Colonic mucosa (tissue), 4 donors: ENCODE measurements at regions not wholly inside any gene's neighbourhood (a gene's known extent, or its start where the extent isn't known, plus 50 kb on each side); places are given as distances from the start of the nearest gene placed in this dataset.

ENCODE experiments used
- DNase-seq: peaks from one replicate; pipeline ENCODE4 v3.0.0-alpha.2; 2020
- H3K27ac ChIP-seq: fragments of 200-600 bp; one replicate; pipeline ENCODE4 v1.8.0; 2021
- H3K27me3 ChIP-seq: fragments of 200-600 bp; one replicate; pipeline ENCODE4 v1.8.0; 2021
- H3K36me3 ChIP-seq: fragments of 200-600 bp; one replicate; pipeline ENCODE4 v1.8.0; 2021
- H3K4me1 ChIP-seq: fragments of 200-600 bp; one replicate; pipeline ENCODE4 v1.8.0; 2021; ENCODE audit warnings: mild to moderate bottlenecking
- H3K4me3 ChIP-seq: fragments of 200-600 bp; one replicate; pipeline ENCODE4 v1.8.0; 2021
- H3K9ac ChIP-seq, 2 donors: one replicate each; pipeline ENCODE4 v1.7.0; 2013; ENCODE audit warnings: control low read depth in 2 of 2, low read depth in 2 of 2, low read length in 2 of 2
- H3K9me3 ChIP-seq: fragments of 200-600 bp; one replicate; pipeline ENCODE4 v1.8.0; 2021
- intact Hi-C: fragments of 100-400 bp; cut with DNase I; formaldehyde crosslinking; loops from one replicate; pipeline ENCODE4 v1.14.1; 2022
- TF ChIP-seq, protein P1 (sequence below): fragments of 200-600 bp; IDR thresholded peaks from one replicate; pipeline ENCODE4 v1.8.0; 2022; ENCODE audit warnings: antibody characterized with exemption, mild to moderate bottlenecking
- donor health status: healthy.
- donor health status: DM: no; HTN: no; CAD: no.
- donor health status: DM: no; HTN: no; CAD: no.

DNA sequence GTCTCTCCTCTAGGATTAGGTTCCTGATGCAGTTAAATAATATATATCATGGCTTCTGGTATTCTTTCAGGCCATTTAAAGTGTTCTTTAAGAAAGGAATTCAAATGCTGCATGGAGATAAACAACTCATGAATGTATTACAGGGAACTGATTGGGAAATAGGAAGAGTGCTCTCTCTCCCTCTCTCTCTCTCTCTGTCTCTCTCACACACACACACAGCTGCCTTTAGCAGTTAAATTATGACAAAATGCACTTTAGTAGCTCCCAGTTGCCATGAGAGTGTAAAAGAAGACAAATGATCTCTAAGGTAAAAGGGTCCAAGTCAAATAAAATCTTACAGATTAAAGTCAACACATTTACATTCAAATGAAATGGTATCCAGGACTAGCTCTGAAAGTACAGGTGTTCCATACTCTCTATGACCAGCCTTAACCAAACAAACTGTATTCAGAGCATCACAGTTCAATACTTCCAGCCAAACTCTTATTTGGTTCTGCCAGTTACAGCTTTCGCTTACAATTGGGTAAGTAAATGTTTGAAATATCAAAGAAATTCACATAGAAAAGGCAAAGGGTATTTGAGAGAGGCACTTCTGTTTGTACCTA lies 94.7 kb upstream of the CXXC4 start:
- no peaks in the 10 kb centered on the region for H3K36me3 ChIP-seq
- no peaks in the 10 kb centered on the region for H3K27me3 ChIP-seq
- H3K27ac ChIP-seq = no peak overlapping the region
- H3K9ac ChIP-seq = no peak overlapping the region
- intact Hi-C loops = no loop called here
- no peaks in the 10 kb centered on the region for H3K4me1 ChIP-seq
- H3K4me3 ChIP-seq = no peak overlapping the region
- DNase-seq = no peak
- H3K9me3 ChIP-seq = no peaks in the 10 kb centered on the region
- TF ChIP-seq, protein P1, sequence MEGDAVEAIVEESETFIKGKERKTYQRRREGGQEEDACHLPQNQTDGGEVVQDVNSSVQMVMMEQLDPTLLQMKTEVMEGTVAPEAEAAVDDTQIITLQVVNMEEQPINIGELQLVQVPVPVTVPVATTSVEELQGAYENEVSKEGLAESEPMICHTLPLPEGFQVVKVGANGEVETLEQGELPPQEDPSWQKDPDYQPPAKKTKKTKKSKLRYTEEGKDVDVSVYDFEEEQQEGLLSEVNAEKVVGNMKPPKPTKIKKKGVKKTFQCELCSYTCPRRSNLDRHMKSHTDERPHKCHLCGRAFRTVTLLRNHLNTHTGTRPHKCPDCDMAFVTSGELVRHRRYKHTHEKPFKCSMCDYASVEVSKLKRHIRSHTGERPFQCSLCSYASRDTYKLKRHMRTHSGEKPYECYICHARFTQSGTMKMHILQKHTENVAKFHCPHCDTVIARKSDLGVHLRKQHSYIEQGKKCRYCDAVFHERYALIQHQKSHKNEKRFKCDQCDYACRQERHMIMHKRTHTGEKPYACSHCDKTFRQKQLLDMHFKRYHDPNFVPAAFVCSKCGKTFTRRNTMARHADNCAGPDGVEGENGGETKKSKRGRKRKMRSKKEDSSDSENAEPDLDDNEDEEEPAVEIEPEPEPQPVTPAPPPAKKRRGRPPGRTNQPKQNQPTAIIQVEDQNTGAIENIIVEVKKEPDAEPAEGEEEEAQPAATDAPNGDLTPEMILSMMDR = no peak

DNA sequence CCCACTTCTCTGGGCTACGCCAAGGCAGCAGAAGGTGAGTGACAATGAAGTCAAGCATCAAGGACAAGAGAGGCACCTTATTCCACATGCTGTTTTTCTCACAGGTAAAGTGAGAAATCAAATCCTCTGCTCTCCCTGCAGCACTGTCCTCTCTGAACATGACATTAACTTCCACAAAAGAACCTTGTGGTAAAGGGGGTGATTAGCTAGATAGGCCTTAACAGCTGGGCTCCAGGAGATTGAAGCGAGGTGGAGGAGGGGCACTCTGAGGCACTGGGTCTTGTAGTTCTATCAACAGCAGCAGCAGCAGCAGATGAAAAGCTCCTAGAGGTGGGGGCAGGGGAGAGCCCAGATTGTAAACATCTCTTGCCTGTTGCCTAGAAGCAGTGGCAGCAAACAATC lies 96.8 kb upstream of the CXXC4 start:
- Histone ChIP-seq H3K27ac (no peak overlapping the region), H3K4me1 (no peaks in the 10 kb centered on the region), H3K27me3 (no peaks in the 10 kb centered on the region), H3K9me3 (no peaks in the 10 kb centered on the region), H3K4me3 (no peak overlapping the region), H3K9ac (no peak overlapping the region), H3K36me3 (no peaks in the 10 kb centered on the region)
- TF ChIP-seq, protein P1 = no peak
- intact Hi-C loops = no loop called here
- no peak for DNase-seq

DNA sequence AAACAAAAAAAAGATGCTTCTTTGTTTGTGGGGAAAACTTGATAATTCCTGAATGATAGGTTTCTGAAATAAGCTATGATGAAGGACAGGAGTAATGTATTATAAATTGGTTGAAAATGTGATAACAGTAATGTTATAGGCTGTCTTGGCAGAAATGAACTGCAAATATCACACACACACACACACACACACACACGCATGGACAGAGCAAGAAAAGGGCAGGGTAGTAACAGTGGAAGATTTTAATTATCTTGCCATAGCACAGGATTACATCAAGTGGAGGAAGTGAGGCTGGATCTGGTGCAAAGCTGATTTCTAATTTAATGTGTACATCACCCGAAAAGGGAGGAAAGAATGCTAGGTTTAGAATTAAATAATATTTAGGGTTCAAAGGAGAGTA lies 97.5 kb upstream of the CXXC4 start:
- intact Hi-C loops = no loop called here
- H3K27me3 ChIP-seq = no peaks in the 10 kb centered on the region
- H3K4me1 ChIP-seq = no peaks in the 10 kb centered on the region
- no peak for DNase-seq
- no peaks in the 10 kb centered on the region for H3K9me3 ChIP-seq
- H3K36me3 ChIP-seq = no peaks in the 10 kb centered on the region
- no peak overlapping the region for H3K9ac ChIP-seq
- TF ChIP-seq, protein P1 = no peak
- peak overlapping the region; percentile 28 for H3K27ac ChIP-seq
- H3K4me3 ChIP-seq = no peak overlapping the region

DNA sequence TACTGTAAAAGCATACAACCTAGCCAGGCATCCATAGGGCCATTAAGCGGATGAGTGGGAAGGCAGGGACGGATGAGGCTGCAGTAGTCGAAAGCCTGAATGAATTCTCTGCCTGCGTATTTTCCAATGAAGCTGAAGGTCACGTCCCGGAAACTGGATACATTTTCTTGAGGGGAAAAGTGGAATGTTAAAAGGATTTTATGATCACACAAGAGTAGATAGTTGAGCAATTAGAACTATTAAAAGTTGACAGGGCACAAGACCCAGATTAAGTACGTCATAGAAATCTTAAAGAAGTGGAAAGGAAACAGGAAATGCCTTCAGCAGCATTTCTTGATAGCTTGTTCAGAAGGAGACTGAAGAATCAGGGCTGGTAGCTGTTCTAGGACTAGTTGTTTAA lies 98.3 kb upstream of the CXXC4 start:
- DNase-seq = no peak
- TF ChIP-seq, protein P1 = no peak
- intact Hi-C loops = no loop called here
- Histone ChIP-seq H3K9ac (peak overlapping the region in 1 of 2 donors; percentile 19), H3K27ac (peak overlapping the region; percentile 28), H3K4me1 (no peaks in the 10 kb centered on the region), H3K36me3 (no peaks in the 10 kb centered on the region), H3K4me3 (no peak overlapping the region), H3K9me3 (no peaks in the 10 kb centered on the region), H3K27me3 (no peaks in the 10 kb centered on the region)

DNA sequence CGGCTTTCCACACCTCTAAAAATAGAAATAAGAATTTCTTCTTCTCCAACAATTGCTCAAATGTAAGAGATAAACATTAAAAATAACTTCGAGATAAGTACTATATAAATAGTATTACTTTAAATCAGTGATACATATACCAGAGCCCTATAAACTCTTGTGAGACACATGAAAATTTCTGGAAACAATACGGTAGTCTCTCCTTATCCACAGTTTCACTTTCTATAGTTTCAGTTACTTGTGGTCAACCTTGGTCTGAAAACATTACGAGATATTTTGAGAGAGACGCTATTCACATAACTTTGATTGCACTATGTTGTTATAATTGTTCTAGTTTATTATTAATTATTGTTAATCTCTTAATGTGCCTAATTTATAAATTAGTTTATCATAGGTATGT lies 101.5 kb upstream of the CXXC4 start:
- Histone ChIP-seq H3K27me3 (no peaks in the 10 kb centered on the region), H3K9ac (no peak overlapping the region), H3K4me3 (no peak overlapping the region), H3K27ac (no peak overlapping the region), H3K9me3 (no peaks in the 10 kb centered on the region), H3K4me1 (no peaks in the 10 kb centered on the region), H3K36me3 (no peaks in the 10 kb centered on the region)
- intact Hi-C loops = no loop called here
- TF ChIP-seq, protein P1 = no peak
- DNase-seq = no peak
